Activated CD8-positive, alpha-beta memory T cell treated with anti-CD3 and anti-CD28 coated beads, Interleukin-2, amount 50 U/mL, for 4 hours (primary cell): ENCODE measurements at regions not wholly inside any gene's neighbourhood (a gene's known extent, or its start where the extent isn't known, plus 50 kb on each side); places are given as distances from the start of the nearest gene placed in this dataset.

Source experiments
- DNase-seq: peaks from one replicate; pipeline ENCODE4 v3.0.0-alpha.2; 2020

DNA sequence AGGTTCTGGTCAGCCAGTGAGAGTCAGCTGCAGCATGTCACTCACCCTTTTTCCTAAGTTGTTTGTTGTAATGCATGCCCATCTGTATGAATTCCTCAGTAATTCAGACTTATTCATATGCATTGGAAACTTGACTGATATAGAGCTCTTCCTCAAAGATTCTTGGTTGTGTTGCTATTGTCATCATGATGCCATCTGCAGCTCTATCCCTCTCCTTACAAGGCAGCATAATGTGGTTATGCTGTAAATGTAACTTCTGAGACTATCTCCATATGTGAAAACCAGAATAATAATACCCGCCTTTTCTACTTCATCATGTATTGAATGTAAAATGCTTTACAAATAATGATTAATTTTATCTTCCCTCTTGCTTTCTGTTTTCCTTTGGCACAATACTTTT, 252.6 kb upstream of the MTPN start:
- no peak for DNase-seq

- no peak for DNase-seq
These were observed 251.0 kb upstream of the MTPN start for GRCh38 chr7:136228171-136228570.

DNA sequence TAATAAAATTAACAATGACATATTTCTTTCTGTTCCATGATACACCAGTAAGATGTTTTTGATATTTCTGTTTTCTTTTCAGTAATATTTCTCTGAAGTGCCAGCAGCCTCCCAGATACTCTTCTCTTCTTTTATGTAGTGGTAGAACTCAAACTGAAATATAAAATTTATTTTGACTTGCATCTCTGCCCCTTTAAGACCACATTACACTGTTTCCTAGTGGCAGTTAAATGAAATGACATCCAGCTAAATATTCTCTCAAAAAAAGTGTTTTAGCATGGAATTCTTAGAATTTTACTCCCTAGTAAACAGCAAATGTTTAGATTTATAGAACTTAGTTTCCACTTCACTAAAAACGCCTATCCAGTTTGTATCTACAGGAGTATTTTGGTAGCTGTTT, 237.2 kb upstream of the MTPN start:
- no peak for DNase-seq

GRCh38 chr7:136213012-136213411, 235.9 kb upstream of the MTPN start:
- DNase-seq, result no peak

DNA sequence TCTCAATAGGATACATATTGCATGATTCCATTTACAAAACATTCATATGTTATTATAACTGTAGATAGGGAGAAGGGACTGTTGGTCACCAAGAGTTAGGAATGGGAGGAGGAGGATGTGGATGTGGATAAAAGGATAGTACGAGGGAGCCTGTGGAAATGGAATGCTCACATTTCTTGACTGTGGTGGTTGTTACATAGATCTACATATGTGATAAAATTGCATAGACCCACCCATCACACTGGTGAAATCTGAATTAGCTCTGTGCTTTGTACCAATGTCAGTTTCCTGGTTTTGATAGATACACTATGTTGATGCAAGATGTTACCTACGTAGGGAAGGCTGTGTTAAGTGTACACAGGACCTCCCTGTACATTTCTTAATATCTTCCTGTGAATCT, 233.5 kb upstream of the MTPN start:
- DNase-seq, result no peak

DNA sequence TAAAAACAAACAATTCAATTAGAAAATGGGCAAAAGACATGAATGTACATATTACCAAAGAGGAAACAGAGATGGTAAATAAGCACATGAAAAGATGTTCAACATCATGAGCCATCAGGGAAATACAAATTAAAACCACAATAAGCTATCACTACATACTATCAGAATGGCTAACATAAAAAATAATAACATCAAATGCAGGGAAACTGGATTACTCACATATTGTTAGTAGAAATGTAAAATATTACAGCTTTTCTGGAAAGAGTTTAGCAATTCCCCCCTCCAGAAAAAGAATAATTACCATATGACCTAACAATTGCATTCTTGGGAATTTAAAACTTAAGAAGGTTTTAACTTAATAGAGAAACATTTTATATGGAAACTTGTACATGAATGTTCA, 232.9 kb upstream of the MTPN start:
- no peak for DNase-seq

DNA sequence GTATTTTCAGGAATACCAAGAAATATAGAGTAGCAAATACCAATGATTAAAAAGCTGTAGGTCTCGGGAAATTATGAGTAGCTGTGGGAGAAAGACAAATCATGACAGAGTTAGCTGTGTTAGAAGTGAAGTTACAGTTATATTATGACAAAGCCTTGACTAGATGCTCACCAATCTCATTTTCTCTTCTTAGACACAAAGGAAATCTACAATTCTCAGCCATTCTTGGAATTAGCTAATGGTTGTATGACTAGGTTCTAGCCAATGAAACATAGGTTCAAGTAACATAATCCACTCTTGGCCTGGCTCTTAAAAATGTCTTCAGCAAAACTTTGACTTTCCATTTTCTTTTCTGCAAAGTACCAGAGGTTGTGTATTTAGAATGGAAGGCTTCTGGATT, 228.8 kb upstream of the MTPN start:
- DNase-seq, result no peak

DNA sequence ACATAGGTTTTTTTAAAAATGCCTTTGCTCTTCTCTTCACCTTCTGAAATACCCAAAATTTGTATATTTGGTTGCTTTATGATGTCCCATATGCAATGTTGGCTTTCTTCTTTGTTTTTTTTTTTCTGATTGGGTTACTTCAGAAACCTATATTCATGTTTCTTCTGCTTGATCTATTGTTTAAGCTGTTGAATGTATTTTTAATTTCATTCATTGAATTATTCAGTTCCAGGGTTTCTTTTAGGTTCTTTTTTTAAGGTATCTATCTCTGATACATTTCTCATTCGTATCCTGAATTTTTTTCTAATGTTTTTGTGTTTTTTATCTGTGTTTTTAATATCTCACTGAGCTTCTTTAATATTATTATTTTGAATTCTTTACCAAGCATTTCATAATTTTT, 221.0 kb upstream of the MTPN start:
- no peak for DNase-seq

DNA sequence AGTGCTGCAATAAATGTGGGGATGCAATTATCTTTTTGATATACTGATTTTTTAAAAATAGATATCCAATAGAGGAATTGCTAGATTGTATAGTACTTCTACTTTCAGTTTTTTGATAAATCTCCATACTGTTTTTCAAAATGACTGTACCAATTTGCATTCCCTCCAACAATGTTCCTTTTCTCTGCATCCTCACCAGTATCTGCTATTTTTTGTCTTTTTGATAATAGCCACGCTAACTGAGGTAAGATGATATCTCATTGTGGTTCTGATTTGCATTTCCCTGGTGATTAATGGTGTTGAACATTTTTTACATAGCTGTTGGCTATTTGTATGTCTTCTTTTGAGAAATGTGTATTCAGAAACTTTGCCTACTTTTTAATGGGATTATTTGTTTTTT, 217.7 kb upstream of the MTPN start:
- no peak for DNase-seq

DNA sequence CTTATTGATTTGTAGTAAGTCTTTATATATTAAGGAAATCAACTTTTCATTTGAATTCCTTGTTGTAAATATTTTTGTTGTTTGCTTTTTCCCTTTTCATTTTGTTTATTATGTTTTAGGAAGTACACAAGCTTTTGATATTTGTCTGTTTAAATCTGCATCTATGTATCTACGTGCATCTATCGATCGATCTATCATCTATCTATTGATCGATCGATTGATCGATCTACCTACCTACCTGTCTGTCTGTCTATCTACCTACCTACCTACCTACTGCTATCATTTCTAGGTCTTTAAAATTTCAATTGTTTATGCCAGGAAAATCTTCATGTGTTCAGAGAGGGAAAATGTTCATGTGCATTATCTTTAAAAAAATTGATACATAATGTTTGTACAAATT, 216.8 kb upstream of the MTPN start:
- DNase-seq, result no peak

- DNase-seq, result no peak
These were observed 212.4 kb upstream of the MTPN start for GRCh38 chr7:136189506-136189998.

DNA sequence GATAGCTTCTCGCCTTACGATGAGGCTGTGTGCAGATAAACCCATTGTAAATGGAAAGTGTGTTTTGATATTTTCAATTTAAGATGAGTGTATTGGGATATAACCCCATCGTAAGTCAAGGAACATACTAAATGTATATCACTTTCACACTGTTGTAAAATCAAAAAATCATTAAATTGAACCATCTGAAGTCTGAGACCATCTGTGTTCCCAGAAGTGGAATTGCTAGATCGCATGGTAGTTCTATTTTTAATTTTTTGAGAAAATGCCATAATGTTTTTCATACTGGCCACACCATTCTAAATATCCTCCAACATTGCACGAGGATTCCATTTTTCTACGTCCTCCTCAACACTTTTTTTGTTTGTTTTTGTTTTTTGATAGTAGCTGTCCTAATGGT, 209.1 kb upstream of the MTPN start:
- DNase-seq, result no peak

DNA sequence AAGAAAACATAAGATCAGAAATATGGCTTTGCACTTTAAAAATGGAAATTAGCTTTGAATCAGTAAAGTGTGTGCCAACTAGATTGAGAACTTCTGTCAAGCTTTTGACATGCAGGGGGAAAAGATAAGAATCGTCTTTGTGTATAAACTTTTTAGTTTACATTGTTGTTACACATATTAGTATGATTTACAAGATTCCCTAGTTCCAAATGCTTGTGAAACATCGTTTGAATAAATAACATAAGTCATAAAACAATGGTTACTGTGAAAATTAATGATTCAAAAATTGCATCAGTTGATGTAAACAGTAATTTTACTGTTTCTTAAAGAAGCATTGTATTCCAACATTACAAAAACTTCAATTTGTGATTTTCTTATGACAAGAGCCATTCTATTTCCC, 207.6 kb upstream of the MTPN start:
- DNase-seq, result no peak

DNA sequence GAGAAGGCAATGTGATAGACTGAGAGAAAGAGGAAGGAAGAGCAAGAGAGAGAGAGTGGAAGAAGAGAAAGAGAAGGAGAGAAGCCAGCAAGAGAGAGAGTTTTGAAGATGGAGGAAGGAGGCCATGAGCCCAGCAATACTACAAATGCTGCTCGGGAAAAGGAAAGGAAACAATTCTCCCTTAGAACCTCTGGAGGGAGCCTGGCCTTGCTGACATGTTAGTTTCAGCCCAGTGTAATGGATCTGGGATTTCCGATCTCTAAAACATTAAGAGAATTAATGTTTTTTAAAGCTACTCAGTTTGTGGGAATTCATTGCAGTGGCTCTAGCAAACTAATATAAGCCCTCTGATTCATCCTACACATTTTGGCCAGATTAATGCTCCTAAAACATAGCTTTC, 206.8 kb upstream of the MTPN start:
- DNase-seq, result no peak

DNA sequence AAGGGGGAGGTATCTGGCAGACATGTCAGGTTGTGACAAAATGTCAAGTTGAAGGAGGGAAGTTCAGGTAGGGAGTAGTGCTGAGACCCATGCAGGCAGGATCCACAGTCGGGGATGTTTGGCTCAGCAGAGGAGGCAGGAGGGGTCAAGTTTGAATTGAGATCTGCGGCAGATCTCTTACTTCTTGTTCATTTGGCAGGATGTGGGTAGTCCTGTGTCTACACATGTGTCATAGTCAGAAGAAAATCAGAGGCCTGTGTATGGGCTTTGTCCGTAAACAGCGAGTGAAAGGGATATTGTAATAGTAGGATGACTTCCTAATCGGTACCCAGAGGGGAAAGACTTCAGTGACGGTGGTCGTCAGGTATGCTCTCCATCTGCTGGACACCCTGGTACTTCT, 203.8 kb upstream of the MTPN start:
- DNase-seq, result no peak

- no peak for DNase-seq
These were observed 202.9 kb upstream of the MTPN start for GRCh38 chr7:136179851-136180721.

DNA sequence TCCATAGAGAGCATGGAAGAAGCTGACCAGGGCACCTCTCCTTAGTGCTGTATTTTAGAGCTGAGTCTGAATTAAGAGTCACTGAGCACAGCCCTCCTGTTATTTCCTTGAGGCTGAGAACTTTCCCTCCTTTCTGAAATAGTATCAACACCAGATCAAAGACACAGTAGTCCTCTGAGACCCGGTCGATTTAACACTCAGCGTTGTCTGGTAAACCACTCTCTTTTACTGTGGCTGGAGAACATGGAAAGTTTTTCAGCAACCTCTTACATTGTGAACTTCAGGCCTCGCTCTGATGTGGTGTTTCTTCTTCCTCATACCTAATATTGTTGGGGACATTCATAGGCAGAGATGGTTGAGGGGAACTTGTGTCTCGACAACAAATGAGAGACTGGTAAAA, 202.0 kb upstream of the MTPN start:
- no peak for DNase-seq

- no peak for DNase-seq
These were observed 197.4 kb upstream of the MTPN start for GRCh38 chr7:136174477-136175125.

DNA sequence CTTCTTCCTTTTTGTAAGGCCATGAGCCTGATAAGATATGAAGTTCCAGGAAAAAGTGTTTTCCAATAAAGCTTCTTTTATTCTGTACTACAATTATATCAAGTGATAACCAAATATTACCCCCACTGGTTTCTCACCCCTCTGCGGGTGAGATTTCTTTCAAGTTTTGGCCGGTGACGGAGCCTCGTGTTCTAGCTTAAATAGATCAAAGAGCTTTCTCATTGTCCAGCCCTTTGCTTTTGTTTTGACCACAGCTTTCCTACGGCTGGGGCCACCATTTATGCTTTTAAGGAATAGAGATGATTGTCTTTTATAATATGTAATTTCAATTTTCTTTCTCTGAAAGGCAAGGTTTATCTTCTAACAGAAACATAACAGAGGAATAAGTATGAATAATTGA, 196.7 kb upstream of the MTPN start:
- DNase-seq, result no peak

DNA sequence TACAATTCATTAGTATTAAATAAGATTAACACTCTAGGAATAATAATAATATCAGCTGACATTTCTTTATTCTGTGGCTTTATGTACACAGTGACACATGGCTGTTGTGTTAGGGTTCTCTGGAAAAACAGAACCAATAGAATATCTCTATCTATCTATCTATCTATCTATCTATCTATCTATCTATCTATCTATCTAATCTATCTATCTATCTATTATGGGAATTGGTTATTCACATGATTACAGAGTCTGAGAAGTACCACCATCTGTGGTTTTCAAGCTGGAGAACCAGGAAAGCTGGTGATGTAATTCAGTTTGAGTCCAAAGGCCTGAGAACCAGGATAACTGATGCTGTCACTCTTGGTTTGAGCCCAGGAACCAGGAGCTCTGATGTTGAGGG, 194.1 kb upstream of the MTPN start:
- no peak for DNase-seq

DNA sequence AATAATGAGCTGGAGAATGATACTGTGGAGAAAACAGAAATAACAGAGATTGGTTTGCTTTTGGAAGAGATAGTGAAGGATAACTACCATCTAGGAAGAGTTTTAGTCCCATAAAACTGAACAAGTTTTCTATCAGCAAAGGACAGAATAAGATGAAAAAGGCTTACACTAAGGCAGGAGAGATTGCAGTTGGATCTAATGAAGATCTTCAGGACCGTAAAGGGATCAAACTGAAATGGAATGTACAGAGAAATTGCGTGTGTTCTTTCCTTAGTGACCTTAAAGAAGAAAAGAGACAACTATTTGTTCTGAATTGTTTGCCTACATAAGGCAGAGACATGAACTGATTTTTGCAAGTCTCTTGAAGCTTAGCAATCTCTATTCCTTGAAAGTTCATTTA, 191.7 kb upstream of the MTPN start:
- DNase-seq, result no peak

DNA sequence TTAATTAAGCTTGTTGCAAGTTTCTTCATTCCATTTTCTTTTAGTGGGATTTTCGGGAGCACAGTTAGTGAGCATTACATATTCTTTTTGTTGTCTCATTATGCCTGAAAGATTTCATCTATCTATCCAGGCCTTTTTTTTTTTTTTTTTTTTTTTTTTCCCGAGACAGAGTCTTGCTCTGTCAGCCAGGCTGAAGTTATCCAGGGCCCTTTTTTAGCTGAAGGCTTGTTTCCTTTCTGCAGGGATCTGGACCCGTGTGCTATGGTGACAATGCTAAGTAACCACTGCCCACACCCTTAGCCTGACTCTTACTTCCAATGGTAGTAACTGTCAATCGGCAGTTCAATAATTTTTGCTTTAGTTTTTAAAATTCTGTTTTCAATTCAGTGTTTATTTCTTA, 190.8 kb upstream of the MTPN start:
- DNase-seq, result no peak

DNA sequence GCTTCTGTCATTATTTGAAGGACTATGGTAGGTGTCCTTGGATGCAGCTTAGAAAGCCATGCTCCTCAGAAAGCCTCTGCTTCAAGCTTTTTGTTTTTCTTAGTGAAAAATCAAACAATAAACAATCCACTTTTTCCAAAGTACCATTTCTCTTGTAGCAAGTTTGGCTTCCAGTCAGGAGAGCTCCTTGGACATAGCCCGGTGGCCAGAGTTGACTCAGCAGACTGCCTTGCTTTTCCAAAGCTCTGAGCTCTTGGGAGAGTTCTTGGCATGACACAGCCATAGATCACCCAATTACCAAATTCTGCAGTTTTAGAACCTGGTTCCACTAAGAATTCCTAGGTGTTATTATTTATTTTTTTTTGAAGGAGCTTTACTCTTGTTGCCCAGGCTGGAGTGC, 189.4 kb upstream of the MTPN start:
- DNase-seq, result no peak

DNA sequence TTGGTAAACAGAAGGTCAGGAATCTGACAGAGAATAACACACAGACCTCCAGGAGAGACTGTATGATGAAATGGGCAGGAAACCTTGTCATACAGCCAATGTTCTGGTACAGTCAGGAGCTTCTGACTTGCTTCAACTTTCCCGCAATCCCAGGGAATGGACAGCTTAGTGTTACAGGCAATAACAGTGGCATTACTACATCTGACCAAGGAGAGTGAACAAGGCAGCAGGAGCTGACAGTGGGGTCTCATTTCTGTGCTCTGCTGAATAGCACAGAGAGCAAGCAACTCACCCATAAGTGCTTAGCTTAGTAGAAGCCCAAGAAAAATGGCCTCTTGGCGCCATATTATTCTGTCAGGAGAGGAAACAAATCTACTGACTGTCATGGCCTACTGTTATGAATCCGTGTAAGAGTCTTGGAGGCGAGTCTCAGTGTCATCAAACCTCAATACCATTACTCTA, 186.2 kb upstream of the MTPN start:
- DNase-seq, result no peak

DNA sequence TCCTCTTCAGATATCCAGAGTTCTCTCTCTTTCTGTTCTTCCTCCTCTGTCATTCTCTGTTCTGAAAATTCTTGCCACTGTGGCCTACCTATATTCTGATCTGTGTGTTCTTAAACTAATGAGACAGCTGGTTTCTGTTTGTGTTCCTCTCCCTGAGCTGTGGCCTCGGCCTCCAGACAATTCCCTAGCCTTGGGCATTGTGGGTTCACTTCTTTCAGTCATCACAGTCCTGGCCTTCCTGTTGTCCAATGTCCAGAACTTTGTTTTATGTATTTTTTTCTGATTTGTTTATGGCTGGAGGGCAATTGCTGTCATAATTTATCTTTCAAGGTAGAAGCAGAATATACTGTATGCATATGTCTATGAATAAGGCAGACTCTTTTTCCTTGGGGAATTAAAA, 173.2 kb upstream of the MTPN start:
- no peak for DNase-seq
